Vagina (tissue), 2 donors: ENCODE measurements at regions not wholly inside any gene's neighbourhood (a gene's known extent, or its start where the extent isn't known, plus 50 kb on each side); places are given as distances from the start of the nearest gene placed in this dataset.

Experiments
- CTCF ChIP-seq, 3 experiments: fragments of 450-650 bp in 2 of 3; fragments of 200-600 bp in 1 of 3; sonication (generic) in 1 of 3; IDR thresholded peaks; one replicate each; pipeline ENCODE4 v1.5.1; 2017 to 2019; ENCODE audit warnings: antibody characterized with exemption in 3 of 3, mild to moderate bottlenecking in 2 of 3, moderate library complexity in 2 of 3
- POLR2A ChIP-seq, 2 donors: fragments of 450-650 bp; IDR thresholded peaks; one replicate each; pipeline ENCODE4 v1.6.1; 2017; ENCODE audit warnings: antibody characterized with exemption in 2 of 2, mild to moderate bottlenecking in 2 of 2, moderate library complexity in 2 of 2
- POLR2AphosphoS5 ChIP-seq, 2 donors: sonication (generic); formaldehyde crosslinking; IDR thresholded peaks; one replicate each; pipeline ENCODE4 v1.9.0; 2017; ENCODE audit warnings: antibody characterized with exemption in 2 of 2, mild to moderate bottlenecking in 2 of 2, low read depth in 1 of 2; ENCODE audit not compliant: insufficient read depth in 1 of 2

- TF ChIP-seq POLR2AphosphoS5 (IDR thresholded peaks at IDR 0.05; ENCODE audit: insufficient read depth in 1 of 2, low read depth in 1 of 2): no peak
- no peak for TF ChIP-seq CTCF (IDR thresholded peaks at IDR 0.05)
- TF ChIP-seq POLR2A (IDR thresholded peaks at IDR 0.05): no peak
Measured at GRCh38 chr2:51516667-51517066, 484.7 kb upstream of the NRXN1 start.
